ENCODE measurements at regions not wholly inside any gene's neighbourhood (a gene's known extent, or its start where the extent isn't known, plus 50 kb on each side); places are given as distances from the start of the nearest gene placed in this dataset.

GRCh38 chr10:28375399-28376354, 72.8 kb upstream of the MPP7 start:
- TF ChIP-seq CTCF (IDR thresholded peaks at IDR 0.05) (no peak), SIN3A (IDR thresholded peaks at IDR 0.05; ENCODE audit: borderline replicate concordance, insufficient read depth, low read depth, low read length) (no peak), POLR2AphosphoS5 (IDR thresholded peaks at IDR 0.05; ENCODE audit: low read depth, low read length) (no peak), REST (IDR thresholded peaks at IDR 0.05; ENCODE audit: insufficient read depth in 1 of 2, low read depth in 2 of 2, low read length in 1 of 2) (no peak)

All from Panc1 (cell line).